HAP-1 (cell line): ENCODE measurements at regions not wholly inside any gene's neighbourhood (a gene's known extent, or its start where the extent isn't known, plus 50 kb on each side); places are given as distances from the start of the nearest gene placed in this dataset.

Experiments used
- DNase-seq, 2 experiments: peaks; one replicate each; pipeline ENCODE4 v3.0.0-alpha.2; 2016 to 2020; ENCODE audit warnings: low spot score in 2 of 2
- H3K27me3 ChIP-seq: fragments of 250-450 bp; sonication (Bioruptor Pico); 2 replicates; pipeline ENCODE4 v1.5.1; 2020; ENCODE audit warnings: low read depth, mild to moderate bottlenecking, moderate library complexity
- H3K36me3 ChIP-seq: fragments of 250-450 bp; sonication (Bioruptor Pico); replicated peaks from 2 replicates; pipeline ENCODE4 v1.5.1; 2020; ENCODE audit warnings: mild to moderate bottlenecking
- H3K4me1 ChIP-seq: fragments of 250-450 bp; sonication (Bioruptor Pico); 2 replicates; pipeline ENCODE4 v1.5.1; 2020; ENCODE audit warnings: mild to moderate bottlenecking
- H3K4me3 ChIP-seq: fragments of 250-450 bp; sonication (Bioruptor Pico); 2 replicates; pipeline ENCODE4 v1.5.1; 2020; ENCODE audit warnings: mild to moderate bottlenecking, moderate library complexity
- H3K9me3 ChIP-seq: fragments of 250-450 bp; sonication (Bioruptor Pico); 2 replicates; pipeline ENCODE4 v1.5.1; 2020; ENCODE audit warnings: mild to moderate bottlenecking, moderate library complexity
- in situ Hi-C: fragments of 300-500 bp; cut with MboI; formaldehyde crosslinking; loops from 3 replicates; pipeline ENCODE4 v1.14.3; 2020; ENCODE audit warnings: low sequenced_read_pairs, inconsistent platforms, mixed read lengths

DNA sequence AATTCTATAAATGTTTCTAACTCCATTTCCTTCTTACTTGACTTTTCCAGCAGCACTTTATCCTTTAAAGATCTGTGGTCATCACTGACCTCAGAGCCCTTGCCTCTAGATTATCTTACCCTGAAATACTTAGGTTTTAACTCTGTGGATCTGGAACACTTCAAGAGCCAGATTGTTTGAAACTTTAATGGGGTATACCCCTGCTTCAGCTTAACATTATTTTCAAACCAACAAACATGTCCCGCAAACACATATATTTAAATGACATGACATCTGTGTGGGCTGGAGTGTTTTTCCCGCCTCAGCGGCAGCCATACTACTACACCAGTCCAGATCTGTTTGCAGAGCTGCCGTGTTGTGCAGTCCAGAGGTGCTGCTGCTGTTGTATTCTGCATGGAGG lies 252.0 kb upstream of the TPM1 start:
- Histone ChIP-seq H3K9me3 (0 out of 2 replicates have a peak, but pooled peaks cover 2% of the 10 kb centered on the region), H3K27me3 (no peaks in the 10 kb centered on the region), H3K4me3 (no peak overlapping the region), H3K36me3 (no peaks in the 10 kb centered on the region), H3K4me1 (peaks cover 13% of the 10 kb centered on the region)
- in situ Hi-C loops, result loop anchor here (5.0 kb wide), 1 partner anchor 302 kb away; no protein-coding TSS in a partner anchor
- no peak for DNase-seq

DNA sequence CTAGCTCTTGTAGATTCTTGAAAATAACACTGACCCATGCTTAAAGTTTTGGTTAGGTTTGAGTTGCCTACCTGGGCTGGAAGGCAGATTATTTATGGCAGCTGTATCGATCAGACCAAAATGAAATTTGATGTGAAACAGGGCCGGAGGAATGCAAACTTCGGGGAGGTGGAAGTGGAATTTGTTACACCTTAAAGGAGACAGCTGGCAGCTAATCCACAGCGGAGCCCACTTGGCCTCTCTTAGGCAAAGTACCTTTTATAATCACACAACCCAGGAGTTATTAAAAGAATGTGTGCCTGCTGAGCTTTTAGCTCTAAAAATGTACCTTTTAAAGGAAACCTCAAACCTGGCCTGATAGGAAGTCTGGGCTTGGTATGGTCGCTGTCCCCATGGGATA lies 250.9 kb upstream of the TPM1 start:
- Histone ChIP-seq H3K9me3 (0 out of 2 replicates have a peak, but pooled peaks cover 2% of the 10 kb centered on the region), H3K27me3 (no peaks in the 10 kb centered on the region), H3K36me3 (no peaks in the 10 kb centered on the region), H3K4me1 (peaks cover 2% of the 10 kb centered on the region), H3K4me3 (no peak overlapping the region)
- in situ Hi-C loops, result loop anchor here (5.0 kb wide), 1 partner anchor 301 kb away; no protein-coding TSS in a partner anchor
- DNase-seq, result no peak

DNA sequence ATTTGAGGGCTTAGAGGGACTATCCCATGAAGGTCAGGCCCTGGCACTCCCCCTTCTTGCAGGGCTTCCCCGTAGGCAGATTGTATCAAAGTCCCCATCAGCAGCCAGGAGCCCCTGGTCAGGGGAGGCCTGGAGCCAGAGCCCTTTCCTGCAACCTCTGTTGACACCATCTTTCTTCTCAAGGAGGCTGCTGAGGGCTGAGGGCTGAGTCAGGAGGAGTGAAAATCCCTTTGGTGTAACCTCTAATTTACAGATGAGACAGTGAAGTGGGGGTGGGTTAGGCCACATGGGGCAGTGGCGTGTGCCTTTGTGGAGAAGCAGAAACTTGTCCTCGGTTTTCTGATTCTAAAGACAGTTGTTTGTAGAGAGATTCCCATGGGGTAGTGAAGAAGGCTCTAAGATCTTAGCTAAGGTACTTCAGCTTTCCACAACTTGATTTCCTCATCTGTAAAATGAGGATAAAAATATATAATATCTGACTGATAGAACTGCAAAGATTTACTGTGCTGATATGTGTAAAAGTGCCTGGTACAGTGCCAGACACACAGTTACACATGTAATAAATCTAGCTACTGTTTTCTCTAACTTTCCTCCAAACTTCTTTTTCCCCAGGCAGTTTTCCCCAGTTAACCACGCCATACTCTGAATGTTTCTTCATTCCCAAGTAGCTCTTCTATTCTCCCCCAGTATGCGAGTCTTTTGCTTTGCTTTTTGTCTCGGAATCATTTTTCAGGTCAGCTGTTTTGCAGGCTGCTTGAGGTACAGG lies 249.4 kb upstream of the TPM1 start:
- no peak for DNase-seq
- Histone ChIP-seq H3K4me1 (no peaks in the 10 kb centered on the region), H3K36me3 (no peaks in the 10 kb centered on the region), H3K27me3 (no peaks in the 10 kb centered on the region), H3K4me3 (no peak overlapping the region), H3K9me3 (no peaks in the 10 kb centered on the region)
- in situ Hi-C loops, result loop anchor here (5.0 kb wide), 1 partner anchor 299 kb away; no protein-coding TSS in a partner anchor

DNA sequence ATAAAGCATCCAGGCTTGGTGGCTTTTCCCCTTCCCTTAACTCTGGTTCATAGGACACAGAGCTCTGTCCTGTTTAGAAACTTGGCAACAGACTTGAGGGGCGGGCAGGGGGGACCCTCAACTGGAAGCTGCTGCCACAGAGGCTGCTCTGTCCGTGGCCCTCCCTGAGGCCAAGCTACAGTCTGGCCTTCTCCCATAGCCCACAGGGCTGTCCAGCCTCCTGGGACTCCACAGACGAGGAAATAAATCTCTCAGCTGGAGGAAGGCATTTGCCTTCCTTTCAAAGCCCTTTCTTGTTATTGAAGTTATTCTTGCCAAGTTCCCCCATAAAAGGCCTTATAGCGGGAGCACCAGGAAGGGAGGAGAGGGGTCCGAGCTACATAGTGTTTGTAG lies 248.8 kb upstream of the TPM1 start:
- H3K4me3 ChIP-seq, result no peak overlapping the region
- no peaks in the 10 kb centered on the region for H3K36me3 ChIP-seq
- no peaks in the 10 kb centered on the region for H3K9me3 ChIP-seq
- no peak for DNase-seq
- no peaks in the 10 kb centered on the region for H3K4me1 ChIP-seq
- H3K27me3 ChIP-seq, result no peaks in the 10 kb centered on the region
- in situ Hi-C loops, result loop anchor here (5.0 kb wide), 1 partner anchor 299 kb away; no protein-coding TSS in a partner anchor

DNA sequence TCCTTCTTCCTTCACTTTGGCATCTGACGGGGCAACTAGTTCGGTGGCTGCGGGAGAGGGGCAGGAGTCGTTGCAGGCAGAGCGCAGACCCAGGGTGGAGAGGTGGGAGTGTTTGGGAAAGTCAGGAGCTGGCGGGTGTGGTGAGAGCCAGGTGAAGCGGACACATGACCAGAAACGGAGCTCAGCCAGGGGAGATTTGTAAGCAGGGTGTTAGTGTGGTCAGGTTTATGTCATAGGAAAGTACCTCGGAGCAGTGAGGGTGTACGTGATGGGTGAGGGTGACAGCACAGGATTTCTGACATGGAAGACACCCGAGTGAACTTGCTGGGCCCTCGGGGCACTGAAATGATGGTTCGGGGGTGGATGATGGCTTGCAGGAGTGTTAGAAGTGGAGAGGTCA lies 247.4 kb upstream of the TPM1 start:
- H3K27me3 ChIP-seq, result no peaks in the 10 kb centered on the region
- no peaks in the 10 kb centered on the region for H3K36me3 ChIP-seq
- in situ Hi-C loops, result no loop called here
- no peak for DNase-seq
- no peak overlapping the region for H3K4me3 ChIP-seq
- no peaks in the 10 kb centered on the region for H3K4me1 ChIP-seq
- no peaks in the 10 kb centered on the region for H3K9me3 ChIP-seq

DNA sequence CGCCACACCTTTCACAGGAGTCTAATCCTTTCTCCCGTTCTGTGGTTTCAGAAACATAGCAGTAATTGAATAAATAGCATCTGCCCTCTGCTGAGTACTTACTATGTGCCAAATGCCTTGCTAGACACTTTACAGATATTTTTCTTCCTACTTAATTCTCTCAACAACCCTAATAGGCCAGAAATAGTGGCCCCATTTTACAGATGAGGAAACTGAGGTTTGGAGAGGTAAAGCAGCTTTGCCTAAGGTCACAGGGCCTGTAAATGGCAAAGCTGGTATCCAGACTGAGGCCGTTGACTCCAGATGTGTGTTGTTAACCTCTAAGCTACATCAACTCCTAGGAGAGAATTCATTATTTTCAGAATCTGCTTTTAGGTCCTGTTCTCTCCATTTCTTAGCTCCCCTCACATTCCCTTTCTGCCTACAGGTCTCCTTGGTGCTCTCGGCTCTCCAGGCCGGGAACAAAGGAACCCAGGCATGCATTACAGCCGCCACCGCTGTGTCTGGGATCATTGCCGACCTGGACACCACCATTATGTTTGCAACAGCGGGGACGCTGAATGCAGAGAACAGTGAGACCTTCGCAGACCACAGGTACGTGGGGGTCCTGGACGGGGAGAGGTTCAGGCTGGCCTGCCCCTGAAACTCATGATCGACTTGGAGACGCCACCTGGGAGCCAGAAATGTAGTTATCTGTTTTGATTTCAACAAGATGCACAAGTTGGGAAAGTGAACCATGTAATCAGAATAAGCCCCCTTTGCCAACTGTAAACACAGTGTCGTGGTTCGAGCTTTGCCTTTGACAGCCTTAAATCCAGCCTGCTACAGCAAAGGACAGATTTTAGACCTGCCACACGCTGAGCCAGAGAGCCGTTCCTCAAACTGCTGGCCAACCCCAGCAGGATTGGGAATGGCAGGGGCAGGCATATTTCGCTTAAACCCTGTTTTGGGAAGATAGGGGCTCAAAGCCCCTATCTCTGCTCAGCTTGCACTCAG lies 246.5 kb upstream of the TPM1 start:
- no peaks in the 10 kb centered on the region for H3K9me3 ChIP-seq
- no peak for DNase-seq
- H3K27me3 ChIP-seq, result no peaks in the 10 kb centered on the region
- H3K4me1 ChIP-seq, result no peaks in the 10 kb centered on the region
- in situ Hi-C loops, result no loop called here
- H3K36me3 ChIP-seq, result no peaks in the 10 kb centered on the region
- H3K4me3 ChIP-seq, result no peak overlapping the region

DNA sequence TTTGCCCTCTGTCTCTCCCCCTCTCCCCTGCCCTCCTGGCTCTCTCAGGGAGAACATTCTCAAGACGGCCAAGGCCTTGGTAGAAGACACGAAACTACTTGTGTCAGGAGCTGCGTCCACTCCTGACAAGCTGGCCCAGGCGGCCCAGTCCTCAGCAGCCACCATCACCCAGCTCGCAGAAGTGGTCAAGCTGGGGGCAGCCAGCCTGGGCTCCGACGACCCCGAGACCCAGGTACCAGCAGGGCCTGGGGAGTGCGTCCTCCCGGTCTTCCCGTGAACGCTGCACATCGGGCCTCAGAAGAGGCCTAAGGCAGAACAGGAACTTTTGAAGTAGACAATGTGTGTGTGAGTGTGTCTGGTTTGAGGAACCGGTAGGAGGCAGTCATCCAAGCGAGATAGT lies 245.4 kb upstream of the TPM1 start:
- in situ Hi-C loops, result no loop called here
- H3K4me3 ChIP-seq, result no peak overlapping the region
- DNase-seq, result no peak
- no peaks in the 10 kb centered on the region for H3K9me3 ChIP-seq
- H3K36me3 ChIP-seq, result no peaks in the 10 kb centered on the region
- no peaks in the 10 kb centered on the region for H3K27me3 ChIP-seq
- no peaks in the 10 kb centered on the region for H3K4me1 ChIP-seq

DNA sequence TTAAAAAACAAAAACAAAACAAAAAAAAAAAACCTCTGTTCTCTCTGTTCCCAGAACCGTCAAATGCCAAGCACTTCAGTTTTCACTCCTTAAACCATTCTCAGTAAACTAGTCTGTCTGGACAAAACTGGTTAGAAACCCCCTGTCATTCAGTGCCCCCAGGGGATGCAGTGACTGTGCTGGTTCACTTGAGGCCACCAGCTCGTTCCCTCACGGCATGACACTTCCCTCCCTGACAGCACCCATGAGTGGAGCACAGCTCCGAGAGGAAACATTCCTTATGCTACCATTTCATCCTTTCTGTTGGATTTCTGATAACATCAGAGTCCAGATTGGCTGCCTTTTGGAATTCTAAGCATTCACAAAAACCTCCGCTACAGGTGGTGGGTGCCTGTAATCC lies 244.0 kb upstream of the TPM1 start:
- no peaks in the 10 kb centered on the region for H3K9me3 ChIP-seq
- peaks cover 10% of the 10 kb centered on the region for H3K4me1 ChIP-seq
- H3K36me3 ChIP-seq, result no peaks in the 10 kb centered on the region
- H3K27me3 ChIP-seq, result no peaks in the 10 kb centered on the region
- DNase-seq, result no peak
- H3K4me3 ChIP-seq, result no peak overlapping the region
- in situ Hi-C loops, result no loop called here

DNA sequence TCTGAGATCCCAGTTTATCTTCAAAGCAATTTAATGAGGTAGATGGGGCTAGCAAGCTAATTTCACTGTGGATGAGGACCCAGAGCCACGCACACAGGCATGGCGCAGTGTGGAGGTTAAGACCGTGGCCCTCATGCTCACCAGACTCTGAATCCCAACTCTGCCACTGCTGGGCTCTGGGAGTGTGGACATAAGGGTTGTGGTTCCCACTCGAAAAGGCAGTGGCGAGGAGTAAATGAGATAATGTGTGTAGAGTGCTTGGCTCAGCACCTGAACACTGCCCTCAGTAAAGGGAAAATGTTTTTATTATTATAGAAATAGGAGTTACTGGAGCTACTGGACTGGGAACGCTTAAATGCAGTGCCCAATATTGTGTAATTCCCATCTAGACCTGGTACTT lies 243.5 kb upstream of the TPM1 start:
- DNase-seq, result no peak
- H3K27me3 ChIP-seq, result no peaks in the 10 kb centered on the region
- no peaks in the 10 kb centered on the region for H3K36me3 ChIP-seq
- in situ Hi-C loops, result no loop called here
- H3K9me3 ChIP-seq, result no peaks in the 10 kb centered on the region
- no peak overlapping the region for H3K4me3 ChIP-seq
- peaks cover 10% of the 10 kb centered on the region for H3K4me1 ChIP-seq

DNA sequence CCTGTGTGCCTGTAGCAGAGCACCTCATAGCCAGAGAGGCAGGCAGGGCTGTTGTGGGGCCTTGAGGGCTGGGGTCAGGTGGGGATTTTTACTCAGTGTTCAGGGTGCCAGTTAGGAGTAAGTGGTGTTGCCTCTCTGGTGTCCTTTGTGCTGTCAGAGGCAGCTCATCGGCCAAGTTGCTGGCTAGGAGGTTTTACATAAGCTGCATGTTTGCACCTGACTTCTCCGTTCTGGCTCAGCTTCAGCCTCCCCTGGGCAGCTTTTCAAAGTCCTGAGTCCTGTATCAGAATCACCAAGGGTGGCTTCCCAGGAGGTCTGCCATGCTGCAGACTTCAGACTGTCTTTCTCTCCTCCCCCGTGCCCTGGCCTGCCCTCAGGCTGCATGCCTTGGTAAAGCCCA lies 242.6 kb upstream of the TPM1 start:
- in situ Hi-C loops, result no loop called here
- Histone ChIP-seq H3K27me3 (no peaks in the 10 kb centered on the region), H3K36me3 (no peaks in the 10 kb centered on the region), H3K4me3 (no peak overlapping the region), H3K9me3 (no peaks in the 10 kb centered on the region), H3K4me1 (peaks cover 10% of the 10 kb centered on the region)
- no peak for DNase-seq

DNA sequence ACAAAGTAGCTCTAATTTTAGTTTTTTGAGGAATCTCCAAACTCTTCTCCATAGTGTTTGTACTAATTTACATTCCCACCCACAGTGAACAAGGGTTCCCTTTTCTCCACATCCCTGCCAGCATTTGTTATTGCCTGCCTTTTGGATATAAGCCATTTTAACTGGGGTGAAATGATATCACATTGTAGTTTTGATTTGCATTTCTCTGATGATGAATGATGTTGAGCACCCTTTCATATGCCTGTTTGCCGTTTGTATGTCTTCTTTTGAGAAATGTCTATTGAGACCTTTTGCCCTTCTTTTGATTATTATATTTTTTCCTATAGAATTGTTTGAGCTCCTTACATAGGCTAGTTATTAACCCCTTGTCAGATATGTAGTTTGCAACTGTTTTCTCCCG lies 239.9 kb upstream of the TPM1 start:
- no peak for DNase-seq
- Histone ChIP-seq H3K36me3 (no peaks in the 10 kb centered on the region), H3K27me3 (no peaks in the 10 kb centered on the region), H3K4me1 (peaks cover 11% of the 10 kb centered on the region), H3K9me3 (no peaks in the 10 kb centered on the region), H3K4me3 (no peak overlapping the region)
- in situ Hi-C loops, result no loop called here

DNA sequence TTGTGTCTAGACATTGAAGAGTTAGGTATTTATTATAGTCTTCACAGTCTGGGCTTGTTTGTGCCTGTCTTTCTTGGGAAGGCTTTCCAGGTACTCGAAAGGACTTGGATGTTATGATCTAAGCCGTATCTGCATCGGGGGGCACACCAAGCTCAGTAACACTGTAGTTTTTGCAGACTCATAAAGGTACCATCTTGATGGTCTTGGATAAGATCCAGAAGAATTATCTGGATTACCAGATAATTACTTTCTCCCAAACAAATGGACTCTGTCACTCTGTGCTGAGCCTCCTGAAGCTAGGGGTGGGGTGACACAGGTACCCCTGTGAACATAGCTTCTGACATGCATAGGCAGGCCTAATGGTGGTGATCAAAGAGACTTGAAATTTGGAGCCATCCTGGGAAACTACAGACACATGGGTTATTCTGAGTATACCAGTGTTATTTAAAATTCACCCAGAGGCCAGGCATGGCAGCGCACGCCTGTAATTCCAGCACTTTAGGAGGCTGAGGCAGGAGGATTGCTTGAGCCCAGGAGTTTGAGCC lies 238.6 kb upstream of the TPM1 start:
- Histone ChIP-seq H3K36me3 (no peaks in the 10 kb centered on the region), H3K27me3 (no peaks in the 10 kb centered on the region), H3K4me3 (no peak overlapping the region), H3K9me3 (no peaks in the 10 kb centered on the region), H3K4me1 (peaks cover 19% of the 10 kb centered on the region)
- in situ Hi-C loops, result no loop called here
- DNase-seq, result no peak

DNA sequence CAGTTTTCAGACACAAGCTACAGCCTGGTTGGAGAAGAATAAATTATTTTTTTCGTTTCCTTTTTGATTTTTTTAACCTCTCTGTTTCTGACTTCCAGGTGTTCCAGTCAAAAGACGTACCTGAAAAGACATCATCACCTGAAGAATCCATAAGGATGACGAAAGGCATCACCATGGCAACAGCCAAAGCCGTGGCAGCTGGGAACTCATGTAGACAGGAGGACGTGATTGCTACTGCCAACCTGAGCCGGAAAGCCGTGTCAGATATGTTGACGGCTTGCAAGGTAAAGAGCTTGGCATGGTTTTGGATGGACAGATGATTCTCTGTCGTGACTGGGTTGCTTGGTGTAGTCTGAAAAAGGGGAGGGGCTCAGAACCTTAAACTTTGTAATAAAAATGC lies 237.0 kb upstream of the TPM1 start:
- no peak for DNase-seq
- Histone ChIP-seq H3K27me3 (no peaks in the 10 kb centered on the region), H3K4me3 (no peak overlapping the region), H3K36me3 (no peaks in the 10 kb centered on the region), H3K4me1 (peaks cover 30% of the 10 kb centered on the region), H3K9me3 (no peaks in the 10 kb centered on the region)
- in situ Hi-C loops, result no loop called here
